Type B pancreatic cell (in vitro differentiated cells): ENCODE measurements at regions not wholly inside any gene's neighbourhood (a gene's known extent, or its start where the extent isn't known, plus 50 kb on each side); places are given as distances from the start of the nearest gene placed in this dataset.

Source experiments
- DNase-seq: peaks from one replicate; pipeline ENCODE4 v3.0.0; 2021; ENCODE audit warnings: mixed read lengths; ENCODE audit not compliant: unreplicated experiment; ENCODE audit errors: extremely low spot score
- H3K27ac Mint-ChIP-seq: 2 replicates; pipeline ENCODE4 v1.8.0; 2021; ENCODE audit warnings: mild to moderate bottlenecking, mixed read lengths
- H3K27me3 Mint-ChIP-seq: 2 replicates; pipeline ENCODE4 v1.8.0; 2021; ENCODE audit warnings: mixed read lengths
- H3K36me3 Mint-ChIP-seq: 2 replicates; pipeline ENCODE4 v1.8.0; 2021; ENCODE audit warnings: mixed read lengths
- H3K4me1 Mint-ChIP-seq: one replicate; pipeline ENCODE4 v1.8.0; 2021; ENCODE audit warnings: mixed read lengths; ENCODE audit not compliant: unreplicated experiment
- H3K4me3 Mint-ChIP-seq: 2 replicates; pipeline ENCODE4 v1.8.0; 2021; ENCODE audit warnings: mild to moderate bottlenecking, mixed read lengths
- H3K9me3 Mint-ChIP-seq: 2 replicates; pipeline ENCODE4 v1.8.0; 2021; ENCODE audit warnings: mixed read lengths
- CTCF ChIP-seq: fragments of 200-600 bp; sonication (generic); conservative IDR thresholded peaks from 2 replicates; pipeline ENCODE4 v1.5.0; 2021; ENCODE audit warnings: antibody characterized with exemption, mild to moderate bottlenecking

GRCh38 chr6:105501826-105502344, 99.0 kb upstream of the PREP start:
- Mint-ChIP-seq H3K4me1 (no peaks in the 10 kb centered on the region), H3K4me3 (no peak overlapping the region), H3K9me3 (no peaks in the 10 kb centered on the region), H3K27ac (no peak overlapping the region), H3K27me3 (peaks cover 5% of the 10 kb centered on the region), H3K36me3 (no peaks in the 10 kb centered on the region)
- DNase-seq = no peak
- no peak for TF ChIP-seq CTCF

GRCh38 chr6:105501246-105501645, 98.4 kb upstream of the PREP start:
- H3K27me3 Mint-ChIP-seq = peaks cover 5% of the 10 kb centered on the region
- DNase-seq = no peak

GRCh38 chr6:105500693-105501092, 97.8 kb upstream of the PREP start:
- H3K27ac Mint-ChIP-seq = no peak overlapping the region
- TF ChIP-seq CTCF = no peak
- DNase-seq = no peak
- H3K4me3 Mint-ChIP-seq = no peak overlapping the region
- H3K27me3 Mint-ChIP-seq = peaks cover 5% of the 10 kb centered on the region
- no peaks in the 10 kb centered on the region for H3K36me3 Mint-ChIP-seq
- H3K9me3 Mint-ChIP-seq = no peaks in the 10 kb centered on the region
- no peaks in the 10 kb centered on the region for H3K4me1 Mint-ChIP-seq

More at GRCh38 chr6:105501246-105501645, 98.4 kb upstream of the PREP start:
- TF ChIP-seq CTCF = no peak
- H3K4me1 Mint-ChIP-seq = no peaks in the 10 kb centered on the region
- H3K4me3 Mint-ChIP-seq = no peak overlapping the region
- H3K9me3 Mint-ChIP-seq = no peaks in the 10 kb centered on the region
- no peaks in the 10 kb centered on the region for H3K36me3 Mint-ChIP-seq
- no peak overlapping the region for H3K27ac Mint-ChIP-seq

- TF ChIP-seq CTCF = no peak
- no peak overlapping the region for H3K27ac Mint-ChIP-seq
- no peak for DNase-seq
- no peaks in the 10 kb centered on the region for H3K9me3 Mint-ChIP-seq
- no peak overlapping the region for H3K4me3 Mint-ChIP-seq
- H3K4me1 Mint-ChIP-seq = no peaks in the 10 kb centered on the region
- peaks cover 5% of the 10 kb centered on the region for H3K27me3 Mint-ChIP-seq
- H3K36me3 Mint-ChIP-seq = no peaks in the 10 kb centered on the region
Measured at GRCh38 chr6:105499931-105500330, 97.0 kb upstream of the PREP start.

- Mint-ChIP-seq H3K4me3 (no peak overlapping the region), H3K27me3 (peaks cover 5% of the 10 kb centered on the region), H3K4me1 (no peaks in the 10 kb centered on the region), H3K27ac (no peak overlapping the region), H3K36me3 (no peaks in the 10 kb centered on the region), H3K9me3 (no peaks in the 10 kb centered on the region)
- DNase-seq = no peak
- TF ChIP-seq CTCF = no peak
Measured at GRCh38 chr6:105499136-105499870, 96.4 kb upstream of the PREP start.
